ENCODE measurements at regions not wholly inside any gene's neighbourhood (a gene's known extent, or its start where the extent isn't known, plus 50 kb on each side); places are given as distances from the start of the nearest gene placed in this dataset.
"Not testable (repeated sequence)": the region's sequence is repeated elsewhere in the genome, so short reads cannot be mapped to it uniquely, and the experiment has no call there.

GRCh38 chr7:14973712-14974428, 71.3 kb upstream of the DGKB start:
- no peak for DNase-seq (ENCODE audit: low read depth, low spot score)

GRCh38 chr7:14971678-14972077, 69.1 kb upstream of the DGKB start:
- not testable (repeated sequence) for DNase-seq (ENCODE audit: low read depth, low spot score)

GRCh38 chr7:14967376-14967775, 64.8 kb upstream of the DGKB start:
- not testable (repeated sequence) for DNase-seq (ENCODE audit: low read depth, low spot score)

GRCh38 chr7:14962778-14963177, 60.2 kb upstream of the DGKB start:
- DNase-seq (ENCODE audit: low read depth, low spot score) = no peak

- DNase-seq (ENCODE audit: low read depth, low spot score) = no peak
These were observed 58.2 kb upstream of the DGKB start for GRCh38 chr7:14960721-14961120.

- no peak for DNase-seq (ENCODE audit: low read depth, low spot score)
These were observed 56.8 kb upstream of the DGKB start for GRCh38 chr7:14959339-14959738.

DNA sequence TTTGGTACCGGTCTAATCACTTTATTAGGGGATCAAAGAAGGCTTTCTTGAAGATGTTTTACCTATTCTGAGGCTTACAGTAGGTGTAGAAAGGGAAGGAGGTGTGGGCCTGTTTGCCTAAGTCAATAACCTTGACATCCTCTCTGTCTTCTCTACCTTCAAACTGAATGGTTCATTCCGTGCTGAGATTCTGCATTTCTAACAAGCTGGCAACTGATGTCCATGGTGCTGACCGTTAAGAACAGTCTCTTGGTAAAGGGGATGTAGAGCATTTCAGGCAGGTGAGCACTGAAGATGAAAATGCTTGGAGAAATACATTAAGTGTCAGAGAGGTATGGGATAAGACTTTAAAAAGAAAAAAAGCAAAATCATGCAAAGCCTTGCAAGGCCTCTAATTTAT, 51.5 kb upstream of the DGKB start:
- no peak for DNase-seq (ENCODE audit: low read depth, low spot score)
